AG04449 (cell line): ENCODE measurements at regions not wholly inside any gene's neighbourhood (a gene's known extent, or its start where the extent isn't known, plus 50 kb on each side); places are given as distances from the start of the nearest gene placed in this dataset.

Source experiments
- CTCF ChIA-PET: fragments of 350-600 bp; formaldehyde crosslinking; extraction: SDS; loops from one replicate; lab custom pipeline; 2021; ENCODE audit warnings: antibody characterized with exemption; lab: Yijun Ruan, JAX
- POLR2A ChIA-PET: fragments of 400-600, 350-600 bp; formaldehyde crosslinking; extraction: SDS; loops from one replicate; lab custom pipeline; 2020; ENCODE audit warnings: antibody characterized with exemption, inconsistent platforms; lab: Yijun Ruan, JAX
- DNase-seq: peaks from one replicate; pipeline ENCODE4 v3.0.0-alpha.2; 2010; ENCODE audit warnings: low read depth, low spot score
- H3K4me3 ChIP-seq: 2 replicates; pipeline ENCODE4 v1.5.1; 2011; ENCODE audit warnings: low read depth, mild to moderate bottlenecking, control low read depth, low read length
- CTCF ChIP-seq: IDR thresholded peaks from one replicate; pipeline ENCODE4 v1.5.1; 2011; ENCODE audit warnings: mild to moderate bottlenecking, moderate library complexity, low read length, control low read depth, inconsistent platforms; ENCODE audit not compliant: insufficient read depth; ENCODE audit errors: missing control alignments

- H3K4me3 ChIP-seq = no peak overlapping the region
- TF ChIP-seq CTCF = no peak
- POLR2A ChIA-PET = no interaction called here
- CTCF ChIA-PET = interaction anchor here (1.2 kb wide), 1 partner anchor 160 kb away, joined by 3 read pairs; no protein-coding TSS in a partner anchor
- no peak for DNase-seq
Observed at GRCh38 chr12:107284692-107285091, 191.3 kb upstream of the CRY1 start.

- CTCF ChIA-PET = no interaction called here
- no peak overlapping the region for H3K4me3 ChIP-seq
- no peak for DNase-seq
- no peak for TF ChIP-seq CTCF
- POLR2A ChIA-PET = no interaction called here
Observed at GRCh38 chr12:107287436-107288413, 194.4 kb upstream of the CRY1 start.

GRCh38 chr12:107288414-107289127 is 195.2 kb upstream of the CRY1 start:
- H3K4me3 ChIP-seq = no peak overlapping the region
- no peak for TF ChIP-seq CTCF
- ChIA-PET POLR2A (no interaction called here), CTCF (no interaction called here)
- DNase-seq = no peak

- no peak for DNase-seq
- POLR2A ChIA-PET = no interaction called here
- CTCF ChIA-PET = no interaction called here
- no peak overlapping the region for H3K4me3 ChIP-seq
- no peak for TF ChIP-seq CTCF
Observed at GRCh38 chr12:107291018-107291417, 197.7 kb upstream of the CRY1 start.

- ChIA-PET POLR2A (no interaction called here), CTCF (interaction anchor here (1.2 kb wide), 1 partner anchor 791 kb away, joined by 3 read pairs; no protein-coding TSS in a partner anchor)
- no peak for DNase-seq
Observed at GRCh38 chr12:107296681-107297089, 203.3 kb upstream of the CRY1 start.

More at GRCh38 chr12:107296681-107297089, 203.3 kb upstream of the CRY1 start:
- no peak for TF ChIP-seq CTCF
- H3K4me3 ChIP-seq = no peak overlapping the region
